OCI-LY1 (cell line): ENCODE measurements at regions not wholly inside any gene's neighbourhood (a gene's known extent, or its start where the extent isn't known, plus 50 kb on each side); places are given as distances from the start of the nearest gene placed in this dataset.

Experiments used
- CTCF ChIP-seq: fragments of 200-600 bp; sonication (generic), shearing (Covaris generic); IDR thresholded peaks from 2 replicates; pipeline ENCODE4 v1.5.1; 2017; ENCODE audit warnings: mild to moderate bottlenecking, antibody characterized with exemption, low read length, moderate library complexity, mixed read lengths
- EZH2 ChIP-seq: fragments of 200-600 bp; sonication (generic), shearing (Covaris generic); IDR thresholded peaks from 2 replicates; pipeline ENCODE4 v1.8.0; 2017; ENCODE audit warnings: borderline replicate concordance, mixed run types, mild to moderate bottlenecking, antibody characterized with exemption, low read length, moderate library complexity, mixed read lengths

GRCh38 chr4:177099211-177099610 lies 210.5 kb upstream of the NEIL3 start:
- TF ChIP-seq CTCF (no peak), EZH2 (no peak)
